Spleen (tissue), 11 donors: ENCODE measurements at regions not wholly inside any gene's neighbourhood (a gene's known extent, or its start where the extent isn't known, plus 50 kb on each side); places are given as distances from the start of the nearest gene placed in this dataset.

Experiments used
- DNase-seq: peaks from one replicate; pipeline ENCODE4 v3.0.0-alpha.2; 2020
- H3K27ac ChIP-seq, 8 donors: fragments of 200-600 bp; sonication (generic) in 7 of 8; 1 replicate in 4 of 8; 2 replicates in 4 of 8; pipeline versions ENCODE4 v1.5.0 to v1.8.0; 2016 to 2021; ENCODE audit warnings: inconsistent platforms in 4 of 8, mild to moderate bottlenecking in 4 of 8, moderate library complexity in 1 of 8
- H3K27me3 ChIP-seq, 7 donors: fragments of 200-600 bp; sonication (generic) in 6 of 7; replicated peaks in 1 of 7; 1 replicate in 4 of 7; 2 replicates in 3 of 7; pipeline versions ENCODE4 v1.5.0 to v1.8.0; 2016 to 2021; ENCODE audit warnings: inconsistent platforms in 3 of 7, mild to moderate bottlenecking in 1 of 7
- H3K36me3 ChIP-seq, 6 donors: fragments of 200-600 bp; sonication (generic) in 5 of 6; 1 replicate in 4 of 6; 2 replicates in 2 of 6; pipeline versions ENCODE4 v1.5.0 to v1.8.0; 2016 to 2021; ENCODE audit warnings: inconsistent platforms in 2 of 6
- H3K4me1 ChIP-seq, 6 donors: fragments of 200-600 bp; sonication (generic) in 5 of 6; 1 replicate in 3 of 6; 2 replicates in 3 of 6; pipeline versions ENCODE4 v1.5.0 to v1.8.0; 2016 to 2021; ENCODE audit warnings: inconsistent platforms in 3 of 6
- H3K4me3 ChIP-seq, 8 donors: fragments of 200-600 bp; sonication (generic) in 7 of 8; 1 replicate in 4 of 8; 2 replicates in 4 of 8; pipeline versions ENCODE4 v1.5.0 to v1.8.0; 2016 to 2021; ENCODE audit warnings: inconsistent platforms in 4 of 8, mild to moderate bottlenecking in 4 of 8, moderate library complexity in 2 of 8
- H3K9me3 ChIP-seq, 8 donors: fragments of 200-600 bp; sonication (generic) in 7 of 8; 1 replicate in 4 of 8; 2 replicates in 4 of 8; pipeline versions ENCODE4 v1.5.0 to v1.8.0; 2016 to 2021; ENCODE audit warnings: inconsistent platforms in 4 of 8
- CTCF ChIP-seq, 11 experiments: fragments of 200-600 bp in 7 of 11; fragments of 450-650 bp in 4 of 11; sonication (generic) in 4 of 11; IDR thresholded peaks in 8 of 11; conservative IDR thresholded peaks in 3 of 11; 1 replicate in 7 of 11; 2 replicates in 4 of 11; pipeline versions ENCODE4 v1.4.0 to v1.8.0; 2016 to 2021; ENCODE audit warnings: antibody characterized with exemption in 11 of 11, inconsistent platforms in 4 of 11, mild to moderate bottlenecking in 1 of 11
- POLR2A ChIP-seq, 3 donors: fragments of 450-650 bp; IDR thresholded peaks; one replicate each; pipeline ENCODE4 v1.5.1; 2017; ENCODE audit warnings: antibody characterized with exemption in 3 of 3, mild to moderate bottlenecking in 1 of 3
- POLR2AphosphoS5 ChIP-seq, 3 donors: sonication (generic); formaldehyde crosslinking; IDR thresholded peaks; one replicate each; pipeline ENCODE4 v1.5.1; 2017; ENCODE audit warnings: antibody characterized with exemption in 3 of 3
- WGBS, 5 donors: extraction: QIAGEN DNeasy Blood & Tissue Kit in 3 of 5; methylation state at CpG; one replicate each; pipeline versions ENCODE4 v1.1.5 to v1.1.7; 2013 to 2018; 5-methylcytosine and 5-hydroxymethylcytosine counted together
- intact Hi-C: fragments of 100-400 bp; cut with DNase I; formaldehyde crosslinking; loops from one replicate; pipeline ENCODE4 v1.15.0; 2023; ENCODE audit warnings: low total_unique reads
- donor health status: healthy with polysubstance abuse.
- donor health status: DM: no; HTN: no; CAD: no; lungs with moderate emphysema.
- donor health status: DM: no; HTN: no; CAD: no.
- donor health status: Bipolar disorder and iron deficiency.
- donor health status: healthy.
- donor health status: DM: no; HTN: no; CAD: no.
- donor health status: DM: yes; HTN: yes; CAD: no.

- no peak overlapping the region for H3K4me3 ChIP-seq
- peaks cover 0 to 22% (median 4%) of the 10 kb centered on the region in 8 donors for H3K9me3 ChIP-seq
- no peak overlapping the region for H3K27ac ChIP-seq
- WGBS, 5 donors = 50 to 61% (median 57%) methylated on average over 5 of the region's 5 CpGs
- H3K4me1 ChIP-seq = peaks cover 0 to 3% (median 0%) of the 10 kb centered on the region in 6 donors
- H3K36me3 ChIP-seq = no peaks in the 10 kb centered on the region
- DNase-seq = no peak
- intact Hi-C loops = no loop called here
- no peak for TF ChIP-seq POLR2AphosphoS5 (IDR thresholded peaks at IDR 0.05)
- TF ChIP-seq CTCF (IDR thresholded peaks at IDR 0.05 in 8 of 11, conservative IDR thresholded peaks at IDR 0.05 in 3 of 11) = no peak
- no peak for TF ChIP-seq POLR2A (IDR thresholded peaks at IDR 0.05)
- H3K27me3 ChIP-seq = no peaks in the 10 kb centered on the region
Observed at GRCh38 chr16:62638964-62639870, 603.0 kb upstream of the CDH8 start.

DNA sequence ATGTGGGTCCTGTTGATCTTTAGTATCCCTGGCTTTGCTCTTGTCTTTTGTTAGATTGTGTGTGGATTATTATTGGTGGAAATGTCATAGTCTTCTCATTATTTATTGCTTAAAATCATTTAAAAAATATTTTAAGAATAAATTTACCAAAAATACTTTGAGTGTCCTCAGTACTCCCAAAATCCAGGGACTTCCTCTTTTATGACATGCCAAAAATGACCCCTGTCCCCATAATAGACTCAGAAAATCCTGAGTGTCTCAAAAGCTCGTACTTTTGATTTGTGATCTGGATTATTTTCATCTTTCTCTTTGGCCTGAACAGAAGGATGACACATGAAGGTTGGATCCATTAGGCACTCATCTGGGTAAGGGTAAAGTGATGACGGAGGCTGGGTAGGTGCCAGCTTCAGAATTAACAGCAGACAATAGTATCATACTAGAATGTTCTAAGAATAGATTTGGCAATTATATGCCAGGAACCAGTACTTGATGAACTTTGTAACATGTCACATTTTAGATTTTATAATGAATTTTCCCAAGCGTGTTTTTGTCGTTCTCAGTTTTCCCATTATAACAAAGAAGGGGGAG lies 602.2 kb upstream of the CDH8 start:
- Histone ChIP-seq H3K36me3 (no peaks in the 10 kb centered on the region), H3K4me3 (no peak overlapping the region), H3K9me3 (peaks cover 0 to 24% (median 3%) of the 10 kb centered on the region in 8 donors), H3K27me3 (no peaks in the 10 kb centered on the region), H3K4me1 (peaks cover 0 to 3% (median 0%) of the 10 kb centered on the region in 6 donors), H3K27ac (no peak overlapping the region)
- DNase-seq = no peak
- intact Hi-C loops = no loop called here
- TF ChIP-seq POLR2AphosphoS5 (IDR thresholded peaks at IDR 0.05) (no peak), POLR2A (IDR thresholded peaks at IDR 0.05) (no peak), CTCF (IDR thresholded peaks at IDR 0.05 in 8 of 11, conservative IDR thresholded peaks at IDR 0.05 in 3 of 11) (no peak)
- 24 to 41% (median 32%) methylated on average over 4 of the region's 4 CpGs for WGBS, 5 donors

- H3K9me3 ChIP-seq = peaks cover 0 to 19% (median 11%) of the 10 kb centered on the region in 8 donors
- H3K27me3 ChIP-seq = no peaks in the 10 kb centered on the region
- TF ChIP-seq CTCF (IDR thresholded peaks at IDR 0.05 in 8 of 11, conservative IDR thresholded peaks at IDR 0.05 in 3 of 11) (no peak), POLR2AphosphoS5 (IDR thresholded peaks at IDR 0.05) (no peak), POLR2A (IDR thresholded peaks at IDR 0.05) (no peak)
- no peaks in the 10 kb centered on the region for H3K36me3 ChIP-seq
- no peak overlapping the region for H3K27ac ChIP-seq
- intact Hi-C loops = no loop called here
- no peak for DNase-seq
- no peaks in the 10 kb centered on the region for H3K4me1 ChIP-seq
- no peak overlapping the region for H3K4me3 ChIP-seq
- WGBS, 5 donors = 11 to 21% (median 18%) methylated on average over 2 of the region's 2 CpGs
Observed at GRCh38 chr16:62625326-62625725, 589.1 kb upstream of the CDH8 start.

- Histone ChIP-seq H3K4me1 (no peaks in the 10 kb centered on the region), H3K4me3 (no peak overlapping the region), H3K27ac (no peak overlapping the region), H3K9me3 (peaks cover 0 to 18% (median 2%) of the 10 kb centered on the region in 8 donors), H3K27me3 (no peaks in the 10 kb centered on the region), H3K36me3 (no peaks in the 10 kb centered on the region)
- DNase-seq = no peak
- intact Hi-C loops = no loop called here
- TF ChIP-seq POLR2AphosphoS5 (IDR thresholded peaks at IDR 0.05) = no peak
- TF ChIP-seq POLR2A (IDR thresholded peaks at IDR 0.05) = no peak
- TF ChIP-seq CTCF (IDR thresholded peaks at IDR 0.05 in 8 of 11, conservative IDR thresholded peaks at IDR 0.05 in 3 of 11) = no peak
Observed at GRCh38 chr16:62620275-62620674, 584.0 kb upstream of the CDH8 start.
